GM21360 (cell line): ENCODE measurements at regions not wholly inside any gene's neighbourhood (a gene's known extent, or its start where the extent isn't known, plus 50 kb on each side); places are given as distances from the start of the nearest gene placed in this dataset.

Experiments
- ATAC-seq: cut with Tn5 transposase; IDR thresholded peaks from one replicate; pipeline ENCODE4 v1.9.1; 2021; ENCODE audit warnings: mild to moderate bottlenecking, moderate library complexity; ENCODE audit not compliant: unreplicated experiment

GRCh38 chr18:22613058-22613690, 195.5 kb upstream of the CTAGE1 start:
- ATAC-seq, result no peak

- no peak for ATAC-seq
These were observed 196.1 kb upstream of the CTAGE1 start for GRCh38 chr18:22613788-22614187.

- no peak for ATAC-seq
These were observed 205.8 kb upstream of the CTAGE1 start for GRCh38 chr18:22623513-22623912.

- no peak for ATAC-seq
These were observed 206.5 kb upstream of the CTAGE1 start for GRCh38 chr18:22624176-22624575.

DNA sequence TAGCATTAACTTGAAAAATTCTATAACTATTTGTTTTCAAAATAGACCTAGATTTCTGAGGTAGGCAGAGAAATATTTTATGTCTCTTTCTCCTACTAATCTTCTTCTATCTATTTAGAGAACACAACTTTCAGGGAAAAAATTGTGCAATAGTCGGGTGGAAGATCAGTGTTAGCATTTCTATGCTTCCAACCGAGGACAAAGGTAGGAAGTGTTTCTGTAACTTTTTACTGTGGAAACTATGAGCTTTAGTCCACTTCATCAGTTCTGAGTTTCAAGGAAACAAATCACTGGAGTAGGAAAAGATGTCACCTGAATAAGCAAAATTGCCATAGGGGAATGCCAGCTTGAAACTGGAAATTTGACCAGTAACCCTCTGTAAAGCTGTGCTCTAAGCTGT, 207.7 kb upstream of the CTAGE1 start:
- no peak for ATAC-seq

GRCh38 chr18:22626771-22627170, 209.1 kb upstream of the CTAGE1 start:
- ATAC-seq, result no peak

DNA sequence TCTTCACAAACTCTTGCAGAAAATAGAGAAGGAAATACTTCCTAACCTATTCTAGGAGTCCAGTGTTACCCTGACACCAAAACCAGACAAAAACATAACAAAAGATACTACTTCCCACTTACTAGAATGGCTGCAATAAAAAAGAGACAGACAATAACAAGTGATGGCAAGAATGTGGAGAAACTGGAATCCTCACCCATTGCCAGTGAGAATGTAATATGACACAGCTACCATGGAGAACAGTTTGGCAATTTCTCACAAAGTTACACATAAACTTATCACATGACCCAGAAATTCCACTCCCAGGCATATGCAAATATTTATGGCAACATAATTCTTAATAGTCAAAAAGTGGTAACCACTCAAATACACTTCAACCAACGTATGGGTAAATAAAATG, 209.8 kb upstream of the CTAGE1 start:
- no peak for ATAC-seq

- ATAC-seq, result no peak
These were observed 211.2 kb upstream of the CTAGE1 start for GRCh38 chr18:22628795-22629510.

- ATAC-seq, result no peak
These were observed 213.3 kb upstream of the CTAGE1 start for GRCh38 chr18:22630980-22631379.

DNA sequence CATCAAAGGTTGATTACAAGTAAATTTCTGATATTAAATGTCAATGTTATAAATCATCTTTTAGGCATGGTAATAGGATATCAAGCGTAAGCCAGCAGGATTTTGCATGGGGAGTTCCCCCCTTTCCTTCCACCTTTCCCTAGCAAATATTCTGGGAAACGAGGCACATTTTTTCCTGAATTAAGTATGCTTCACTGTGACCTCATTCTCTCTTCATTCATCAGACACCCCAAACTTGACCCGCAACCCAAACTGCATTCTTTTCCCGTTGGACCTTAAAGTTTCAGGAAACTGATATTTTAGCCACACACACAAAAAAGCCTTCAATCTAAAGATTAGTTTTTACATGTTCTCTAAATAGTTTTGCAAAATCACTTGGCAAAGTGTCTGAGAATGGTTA, 214.5 kb upstream of the CTAGE1 start:
- no peak for ATAC-seq

DNA sequence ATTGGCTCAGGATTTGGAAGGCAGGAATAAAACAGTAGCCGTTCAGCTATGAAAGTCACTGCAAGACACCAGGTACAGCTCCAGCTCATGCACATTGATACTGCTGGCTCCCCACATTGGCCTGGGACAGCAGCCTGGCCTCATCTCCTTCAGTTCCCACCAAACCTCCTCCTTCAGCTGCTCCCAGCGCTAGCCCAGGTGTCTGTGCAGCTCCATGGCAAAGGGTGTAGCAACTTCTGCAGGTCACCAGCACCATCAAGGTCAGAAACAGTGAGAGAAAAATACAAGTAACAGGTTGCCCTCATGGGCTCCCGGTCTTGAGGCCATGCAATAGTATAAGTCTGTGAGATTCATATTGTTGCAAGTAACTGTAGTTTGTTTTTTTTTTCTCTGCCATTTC, 216.7 kb upstream of the CTAGE1 start:
- ATAC-seq, result no peak

DNA sequence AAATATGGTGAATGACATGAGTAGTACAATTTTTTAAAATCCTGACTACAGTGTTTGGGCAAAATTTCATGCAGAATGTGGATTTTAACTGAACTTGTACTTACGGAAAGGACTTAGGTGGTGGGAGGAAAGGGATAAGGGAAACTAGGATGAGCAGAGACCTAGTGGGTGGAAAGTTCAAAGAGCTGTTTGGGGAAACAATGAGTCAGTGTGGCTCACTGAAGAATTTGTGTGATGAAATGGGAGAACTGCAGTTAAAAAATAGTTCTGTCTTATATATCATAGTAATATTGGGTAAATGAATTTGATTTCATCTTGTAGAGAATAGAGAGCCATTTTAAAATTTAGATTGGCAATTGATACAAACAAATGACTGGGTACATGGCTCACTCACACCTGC, 220.1 kb upstream of the CTAGE1 start:
- ATAC-seq, result no peak

- no peak for ATAC-seq
These were observed 221.3 kb upstream of the CTAGE1 start for GRCh38 chr18:22639026-22639463.

- no peak for ATAC-seq
These were observed 221.8 kb upstream of the CTAGE1 start for GRCh38 chr18:22639561-22639960.

- no peak for ATAC-seq
These were observed 222.6 kb upstream of the CTAGE1 start for GRCh38 chr18:22640281-22640842.

GRCh38 chr18:22641958-22642357, 224.2 kb upstream of the CTAGE1 start:
- ATAC-seq, result no peak

DNA sequence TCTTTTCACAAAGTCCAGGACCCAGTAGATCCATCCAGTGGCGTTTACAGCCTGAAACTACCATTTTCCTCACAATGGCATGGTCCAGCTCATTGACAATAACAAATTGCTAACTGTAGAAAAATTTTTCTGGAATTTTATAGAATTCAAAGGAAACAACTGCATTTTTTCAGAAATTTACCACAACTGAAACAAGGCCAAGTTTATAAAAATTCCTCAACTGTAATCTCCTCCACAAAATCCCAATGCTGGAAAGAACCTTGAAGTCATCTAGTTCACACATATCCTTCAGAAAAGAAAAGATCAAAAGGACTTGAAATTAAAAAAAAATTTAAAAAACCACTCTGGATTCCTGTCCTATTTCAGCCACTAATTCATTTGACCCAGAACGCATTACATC, 226.0 kb upstream of the CTAGE1 start:
- no peak for ATAC-seq

- no peak for ATAC-seq
These were observed 232.5 kb upstream of the CTAGE1 start for GRCh38 chr18:22650247-22650646.

DNA sequence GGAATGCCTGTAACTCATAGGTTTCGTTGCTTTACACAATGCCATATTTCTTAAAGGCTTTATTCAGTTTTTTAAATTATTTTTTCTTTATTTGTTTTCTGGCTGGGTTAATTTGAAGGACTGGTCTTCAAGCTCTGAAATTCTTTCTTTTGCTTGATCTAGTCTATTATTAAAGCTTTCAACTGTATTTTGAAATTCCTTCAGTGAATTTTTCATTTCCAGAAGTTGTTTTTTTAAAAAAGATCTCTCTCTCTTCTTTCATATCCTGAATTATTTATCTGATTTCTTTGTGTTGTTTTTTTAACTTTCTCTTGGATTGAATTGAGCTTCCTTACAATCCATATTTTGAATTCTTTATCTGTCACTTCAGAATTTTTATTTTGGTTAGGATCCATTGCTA, 239.9 kb upstream of the CTAGE1 start:
- ATAC-seq, result no peak

- no peak for ATAC-seq
These were observed 240.6 kb upstream of the CTAGE1 start for GRCh38 chr18:22658318-22658717.

- ATAC-seq, result no peak
These were observed 245.7 kb upstream of the CTAGE1 start for GRCh38 chr18:22663378-22663777.

DNA sequence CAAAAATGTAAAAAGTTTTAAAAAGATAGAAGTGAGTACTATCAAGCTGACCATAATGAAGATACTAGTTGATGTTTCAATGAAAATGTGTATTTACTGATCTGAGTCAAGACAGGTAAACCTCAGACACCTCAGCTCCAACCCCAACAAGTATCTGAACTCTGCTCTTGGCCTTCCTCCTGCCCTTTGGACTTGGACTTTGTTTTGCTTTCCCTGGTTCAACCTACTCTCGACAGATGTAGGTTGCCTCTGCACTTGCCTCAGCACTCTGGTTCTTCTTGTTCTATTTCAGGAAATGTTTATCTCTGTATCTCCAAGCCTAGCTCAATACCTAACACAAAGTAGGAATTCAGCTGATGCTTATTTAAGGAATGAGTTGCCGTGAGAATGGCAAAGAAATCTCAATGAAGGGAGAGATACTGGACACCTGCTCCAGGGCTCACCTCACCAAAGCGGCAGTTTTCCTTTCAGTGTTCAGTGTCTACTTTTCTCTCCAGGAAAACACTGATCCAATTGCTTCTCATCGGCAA, 248.8 kb upstream of the CTAGE1 start:
- ATAC-seq, result no peak
